GM20000 (cell line): ENCODE measurements at regions not wholly inside any gene's neighbourhood (a gene's known extent, or its start where the extent isn't known, plus 50 kb on each side); places are given as distances from the start of the nearest gene placed in this dataset.

Experiments
- DNase-seq: peaks from one replicate; pipeline ENCODE4 v3.0.0; 2012; ENCODE audit warnings: low spot score
- TF ChIP-seq, protein P1 (sequence below): IDR thresholded peaks from 2 replicates; pipeline ENCODE4 v1.5.1; 2012; ENCODE audit warnings: mild to moderate bottlenecking, control low read depth; ENCODE audit errors: extremely low read depth, missing control alignments

DNA sequence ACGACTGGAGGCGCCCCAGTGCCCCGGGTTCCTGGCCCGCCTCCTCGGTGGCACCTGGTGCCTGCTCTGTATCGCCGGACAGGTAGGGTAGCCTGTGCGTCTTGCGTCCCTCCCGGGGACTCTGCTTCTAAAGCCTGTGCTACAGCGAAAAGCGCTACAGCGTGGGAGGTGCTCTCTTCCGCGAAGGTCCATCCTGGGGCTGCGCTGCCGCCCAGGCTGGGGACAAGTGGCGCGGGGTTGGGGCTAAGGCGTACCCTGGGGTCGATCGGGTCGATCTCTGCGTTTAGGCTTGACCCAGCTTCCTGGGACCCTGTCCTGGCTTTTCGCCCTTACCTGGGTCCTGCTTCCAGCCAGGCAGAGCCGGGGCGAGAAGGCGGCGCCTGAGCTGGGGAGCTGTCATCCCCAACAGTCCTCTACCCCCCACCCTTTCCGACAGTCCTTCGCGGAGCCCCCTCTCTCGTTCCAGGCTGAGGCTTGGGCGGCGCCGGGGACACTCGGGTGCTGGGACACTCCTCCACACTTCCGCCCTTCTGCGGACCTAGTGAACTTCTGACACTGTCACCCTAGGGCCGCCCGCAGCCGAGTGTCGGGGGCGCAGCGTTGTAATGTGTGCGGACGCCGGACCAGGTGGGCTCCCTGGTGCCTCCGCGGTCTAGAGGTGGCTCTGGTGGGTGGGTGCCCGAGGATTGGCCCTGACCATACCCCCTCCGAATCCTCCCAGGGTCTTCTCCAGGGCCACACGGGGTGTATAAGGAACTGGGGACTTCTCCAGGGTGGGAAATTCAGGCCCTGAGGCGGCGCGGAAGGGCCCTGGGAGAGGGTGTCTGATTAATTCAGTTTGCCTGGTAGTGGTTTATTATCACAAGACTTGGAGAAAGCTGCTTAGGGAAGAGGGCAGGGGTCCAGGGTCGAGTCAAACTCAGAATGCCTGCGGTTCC lies 328.2 kb downstream of the SH3GL2 start:
- peak; percentile 17 for DNase-seq
- TF ChIP-seq, protein P1, sequence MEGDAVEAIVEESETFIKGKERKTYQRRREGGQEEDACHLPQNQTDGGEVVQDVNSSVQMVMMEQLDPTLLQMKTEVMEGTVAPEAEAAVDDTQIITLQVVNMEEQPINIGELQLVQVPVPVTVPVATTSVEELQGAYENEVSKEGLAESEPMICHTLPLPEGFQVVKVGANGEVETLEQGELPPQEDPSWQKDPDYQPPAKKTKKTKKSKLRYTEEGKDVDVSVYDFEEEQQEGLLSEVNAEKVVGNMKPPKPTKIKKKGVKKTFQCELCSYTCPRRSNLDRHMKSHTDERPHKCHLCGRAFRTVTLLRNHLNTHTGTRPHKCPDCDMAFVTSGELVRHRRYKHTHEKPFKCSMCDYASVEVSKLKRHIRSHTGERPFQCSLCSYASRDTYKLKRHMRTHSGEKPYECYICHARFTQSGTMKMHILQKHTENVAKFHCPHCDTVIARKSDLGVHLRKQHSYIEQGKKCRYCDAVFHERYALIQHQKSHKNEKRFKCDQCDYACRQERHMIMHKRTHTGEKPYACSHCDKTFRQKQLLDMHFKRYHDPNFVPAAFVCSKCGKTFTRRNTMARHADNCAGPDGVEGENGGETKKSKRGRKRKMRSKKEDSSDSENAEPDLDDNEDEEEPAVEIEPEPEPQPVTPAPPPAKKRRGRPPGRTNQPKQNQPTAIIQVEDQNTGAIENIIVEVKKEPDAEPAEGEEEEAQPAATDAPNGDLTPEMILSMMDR, result no peak

DNA sequence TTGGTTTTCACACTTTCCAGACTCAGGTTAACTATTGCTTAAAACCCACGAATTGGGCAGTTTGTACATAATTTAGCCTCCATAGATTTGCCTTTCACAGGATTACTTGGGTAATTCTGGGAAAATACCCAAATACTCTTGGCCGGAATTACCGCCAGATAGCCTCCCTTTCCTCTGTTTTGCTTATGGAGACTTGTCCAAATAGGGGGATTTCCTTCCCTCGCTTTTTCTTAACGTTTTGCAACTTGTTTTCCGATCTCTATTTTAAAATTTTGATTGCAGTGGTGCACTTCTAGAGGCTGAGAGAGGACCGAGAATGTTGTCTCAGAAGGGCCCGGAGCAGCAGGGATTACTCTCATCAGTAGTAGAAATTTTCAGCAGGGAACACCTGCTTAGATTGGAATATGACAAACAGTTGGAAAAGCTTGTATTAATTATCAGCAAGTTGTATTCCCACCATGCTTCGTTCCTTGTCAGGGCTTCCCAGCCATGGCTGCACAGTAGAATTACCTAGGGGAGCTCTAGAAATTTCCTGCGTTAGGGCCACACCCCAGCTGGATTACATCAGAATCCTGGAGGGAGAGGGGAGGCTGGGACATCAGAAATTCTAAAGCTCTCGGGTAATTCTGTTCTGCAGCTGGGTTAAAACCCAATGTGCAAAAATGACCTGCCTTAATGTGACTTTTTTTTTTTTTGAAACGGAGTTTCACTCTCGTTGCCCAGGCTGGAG lies 329.1 kb downstream of the SH3GL2 start:
- DNase-seq, result no peak
- TF ChIP-seq, protein P1, result no peak

DNA sequence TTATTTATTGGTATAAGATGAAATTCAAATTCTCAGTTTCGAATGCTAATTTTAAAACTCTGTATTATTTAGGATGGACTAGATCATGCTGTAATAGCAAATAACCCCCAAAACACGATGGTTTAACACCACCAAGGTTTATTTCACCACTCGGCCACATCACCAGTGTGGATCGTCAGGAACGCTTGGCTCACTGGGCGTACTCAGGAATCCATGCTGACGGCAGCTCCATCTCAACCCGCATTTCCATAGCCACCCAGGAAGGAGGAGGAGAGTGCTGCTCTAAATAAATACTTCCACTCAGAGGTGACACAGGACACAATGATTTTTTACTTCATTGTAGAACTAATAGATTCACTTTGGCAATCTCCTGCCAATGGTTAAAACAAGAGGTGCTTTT lies 347.4 kb downstream of the SH3GL2 start:
- TF ChIP-seq, protein P1, result no peak
- DNase-seq, result no peak

DNA sequence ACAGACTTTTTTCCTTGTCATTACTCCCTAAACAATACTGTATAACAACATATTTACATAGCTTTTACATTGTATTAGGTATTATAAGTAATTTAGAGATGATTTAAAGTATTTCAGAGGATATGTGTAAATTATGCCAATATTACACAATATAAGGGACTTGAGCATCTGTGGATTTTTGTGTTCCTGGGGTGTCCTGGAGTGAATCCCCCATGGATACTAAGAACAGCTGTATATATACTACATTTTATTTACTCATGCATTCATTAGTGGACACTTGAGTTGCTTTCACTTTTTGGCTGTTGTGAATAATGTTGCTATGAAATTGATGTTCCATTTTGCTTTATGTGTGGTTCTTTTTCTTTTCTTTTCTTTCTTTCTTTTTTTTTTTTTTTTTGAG lies 348.8 kb downstream of the SH3GL2 start:
- TF ChIP-seq, protein P1, result no peak
- no peak for DNase-seq

DNA sequence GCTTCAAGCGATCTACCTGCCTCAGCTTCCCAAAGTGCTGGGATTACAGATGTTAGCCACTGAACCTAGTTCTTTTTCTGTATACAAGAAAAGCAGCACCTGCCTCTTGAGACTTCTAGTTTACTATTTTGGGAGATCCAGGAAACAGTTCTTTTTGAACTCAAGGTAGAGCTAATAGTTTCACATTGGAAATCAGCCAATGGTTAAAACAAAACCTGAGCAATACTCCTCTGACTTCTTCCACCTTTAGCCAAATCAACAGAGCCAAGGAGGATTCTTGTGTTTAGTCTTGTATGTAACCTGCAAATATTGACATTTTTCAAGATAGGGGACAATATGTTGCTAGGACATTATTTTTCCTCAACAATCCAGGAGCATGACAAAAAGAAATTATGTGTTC lies 349.4 kb downstream of the SH3GL2 start:
- TF ChIP-seq, protein P1, result no peak
- no peak for DNase-seq

DNA sequence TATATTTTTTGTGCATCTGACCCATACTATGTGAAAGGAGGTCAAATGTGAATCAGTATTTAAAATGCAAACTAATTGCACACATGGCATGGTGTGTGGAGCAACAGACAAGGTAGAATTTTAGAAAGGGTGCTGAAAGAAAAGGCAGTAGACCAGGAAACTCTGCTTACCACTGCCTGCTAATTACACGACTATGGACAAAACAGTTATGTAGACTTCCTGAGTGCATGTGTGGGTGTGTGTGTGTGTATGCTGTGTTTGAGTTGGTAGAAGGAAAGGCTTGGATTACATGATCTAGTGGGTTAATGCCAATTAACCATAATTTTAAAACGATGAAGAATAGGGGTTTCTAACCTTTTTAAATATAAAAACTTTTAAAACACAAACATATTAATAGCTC lies 349.9 kb downstream of the SH3GL2 start:
- TF ChIP-seq, protein P1, result no peak
- no peak for DNase-seq

DNA sequence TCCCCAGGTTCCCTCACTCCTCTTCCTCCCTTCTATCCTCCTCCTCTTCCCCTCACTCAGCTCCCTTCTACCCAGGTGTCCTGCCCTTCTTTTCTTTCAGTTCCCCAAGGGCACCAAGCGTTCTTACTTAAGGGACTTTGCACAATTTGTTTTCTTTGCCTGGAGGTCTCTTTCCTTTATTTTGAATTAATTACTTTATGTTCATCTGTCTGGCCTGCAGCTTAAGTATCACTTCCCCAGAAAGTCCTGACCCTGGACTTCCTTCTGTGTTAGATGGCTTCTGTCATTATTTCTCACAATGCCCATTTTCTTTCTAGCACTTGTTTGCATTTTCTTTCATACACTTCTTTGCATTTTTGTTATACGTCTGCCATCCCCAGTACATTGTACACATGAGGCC lies 350.6 kb downstream of the SH3GL2 start:
- TF ChIP-seq, protein P1, result no peak
- no peak for DNase-seq
